H1 (cell line): ENCODE measurements at regions not wholly inside any gene's neighbourhood (a gene's known extent, or its start where the extent isn't known, plus 50 kb on each side); places are given as distances from the start of the nearest gene placed in this dataset.

Experiments
- ASH2L ChIP-seq: fragments of 200-600, 300-600 bp; sonication (generic); IDR thresholded peaks from one replicate; pipeline ENCODE4 v1.7.1; 2017; ENCODE audit warnings: low read length
- CTCF ChIP-seq, 3 experiments: IDR thresholded peaks; 1 replicate in 2 of 3; 2 replicates in 1 of 3; pipeline versions ENCODE4 v1.5.1 to v1.6.1; 2011; ENCODE audit warnings: low read length in 3 of 3, mild to moderate bottlenecking in 3 of 3, inconsistent platforms in 2 of 3, low read depth in 1 of 3, moderate library complexity in 1 of 3; ENCODE audit not compliant: insufficient read depth in 1 of 3; ENCODE audit errors: control extremely low read depth in 1 of 3
- POLR2A ChIP-seq, 2 experiments: IDR thresholded peaks; 1 replicate in 1 of 2; 2 replicates in 1 of 2; pipeline ENCODE4 v1.6.1; 2011; ENCODE audit warnings: low read depth in 2 of 2, low read length in 2 of 2, mild to moderate bottlenecking in 2 of 2; ENCODE audit errors: control extremely low read depth in 1 of 2
- RNF2 ChIP-seq: fragments of 200-900, 300-1000 bp; sonication (generic); IDR thresholded peaks from 2 replicates; pipeline ENCODE4 v1.7.1; 2016; ENCODE audit warnings: borderline replicate concordance, low read depth, mild to moderate bottlenecking, antibody characterized with exemption, low read length; ENCODE audit not compliant: poor library complexity, severe bottlenecking; ENCODE audit errors: missing control alignments
- SP1 ChIP-seq: IDR thresholded peaks from 2 replicates; pipeline ENCODE4 v1.6.1; 2011; ENCODE audit warnings: low read depth, low read length

- no peak for TF ChIP-seq CTCF (IDR thresholded peaks at IDR 0.05; ENCODE audit: control extremely low read depth in 1 of 3, insufficient read depth in 1 of 3, low read depth in 1 of 3, low read length in 3 of 3)
- no peak for TF ChIP-seq SP1
- no peak for TF ChIP-seq ASH2L
- TF ChIP-seq POLR2A (IDR thresholded peaks at IDR 0.05; ENCODE audit: control extremely low read depth in 1 of 2, low read depth in 2 of 2, low read length in 2 of 2) = no peak
- TF ChIP-seq RNF2 = no peak
These were observed 121.6 kb upstream of the FST start for GRCh38 chr5:53358794-53359193.
